ENCODE measurements at regions not wholly inside any gene's neighbourhood (a gene's known extent, or its start where the extent isn't known, plus 50 kb on each side); places are given as distances from the start of the nearest gene placed in this dataset.

DNA sequence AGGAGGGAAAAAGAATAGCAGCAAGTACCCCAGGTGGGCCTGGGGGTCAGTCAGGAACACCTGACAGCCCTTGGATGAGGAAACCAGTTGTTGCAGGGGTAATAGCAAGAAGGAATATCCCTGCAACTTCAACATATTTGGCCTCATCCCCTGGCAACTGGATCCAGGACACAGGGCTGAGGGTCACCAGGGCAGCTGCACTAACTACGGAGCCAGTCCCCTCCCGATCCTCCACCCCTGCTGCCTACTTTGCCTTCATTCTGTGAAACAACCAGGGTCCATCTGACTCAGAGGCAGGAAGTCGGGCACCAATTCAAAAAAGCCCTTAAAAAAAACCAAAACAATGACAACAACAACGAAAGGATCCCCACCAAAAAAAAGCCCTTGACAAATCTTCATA lies 52.9 kb downstream of the FRMPD3 start:
- no peak for DNase-seq (ENCODE audit: low read depth)

DNA sequence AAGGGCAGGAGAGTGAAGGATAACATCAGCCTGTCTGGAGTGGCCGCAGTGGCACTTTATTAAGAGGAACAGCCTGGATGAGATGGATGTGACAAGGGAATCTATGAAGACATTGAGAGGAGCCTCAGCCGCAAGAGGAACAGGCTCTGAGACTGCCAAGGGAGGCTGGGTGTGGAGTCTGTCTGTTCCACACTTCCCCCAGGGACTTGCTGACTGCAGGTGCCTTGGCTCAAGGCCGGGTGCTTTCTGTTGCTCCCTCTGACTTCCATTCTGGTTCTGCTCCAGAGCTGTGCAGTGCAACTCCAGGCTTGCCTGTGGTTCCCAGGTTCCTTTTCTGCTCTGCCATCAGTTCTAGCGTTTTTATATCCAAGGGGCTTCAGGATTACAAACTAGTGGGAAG lies 54.6 kb downstream of the FRMPD3 start:
- no peak for DNase-seq (ENCODE audit: low read depth)

DNA sequence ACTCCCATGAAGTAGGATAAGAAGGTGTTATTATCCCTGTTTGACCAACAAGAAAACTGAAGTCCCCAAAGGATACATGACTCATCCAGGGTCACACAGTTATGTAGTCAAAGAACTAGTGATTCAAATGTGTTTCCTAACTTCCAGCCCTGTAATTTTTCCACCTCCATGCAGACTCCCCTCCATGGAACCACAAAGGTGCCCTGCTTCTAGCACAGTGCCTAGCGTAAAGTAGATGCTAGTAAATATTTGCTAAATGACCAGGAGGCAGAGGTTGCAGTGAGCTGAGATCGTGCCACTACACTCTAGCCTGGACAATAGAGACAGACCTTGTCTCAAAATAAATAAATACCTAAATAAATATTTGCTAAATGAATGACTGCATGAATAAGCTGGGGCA lies 55.8 kb downstream of the FRMPD3 start:
- no peak for DNase-seq (ENCODE audit: low read depth)

DNA sequence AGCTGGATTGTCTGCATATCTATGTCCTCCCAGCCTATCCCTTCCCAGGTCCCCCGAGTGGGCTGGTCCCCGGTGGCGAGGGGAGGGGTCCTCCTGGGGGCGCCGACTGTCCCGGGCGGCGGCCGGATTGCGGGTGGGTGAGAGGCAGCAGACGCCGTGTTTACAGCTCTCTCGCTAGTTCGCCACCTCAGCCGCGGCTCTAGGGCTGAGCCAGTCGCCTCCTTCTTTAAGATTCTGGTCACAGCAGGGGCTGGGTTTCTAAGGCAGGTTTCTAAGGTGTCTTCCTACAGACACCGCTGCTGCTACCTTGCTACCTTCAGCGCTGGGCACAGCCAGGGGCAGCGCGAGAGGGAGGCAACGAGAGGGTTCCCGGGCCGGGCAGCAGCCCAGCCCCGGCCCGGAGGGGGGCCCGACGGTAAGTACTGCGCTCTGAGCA lies 57.2 kb downstream of the FRMPD3 start:
- no peak for DNase-seq (ENCODE audit: low read depth)

DNA sequence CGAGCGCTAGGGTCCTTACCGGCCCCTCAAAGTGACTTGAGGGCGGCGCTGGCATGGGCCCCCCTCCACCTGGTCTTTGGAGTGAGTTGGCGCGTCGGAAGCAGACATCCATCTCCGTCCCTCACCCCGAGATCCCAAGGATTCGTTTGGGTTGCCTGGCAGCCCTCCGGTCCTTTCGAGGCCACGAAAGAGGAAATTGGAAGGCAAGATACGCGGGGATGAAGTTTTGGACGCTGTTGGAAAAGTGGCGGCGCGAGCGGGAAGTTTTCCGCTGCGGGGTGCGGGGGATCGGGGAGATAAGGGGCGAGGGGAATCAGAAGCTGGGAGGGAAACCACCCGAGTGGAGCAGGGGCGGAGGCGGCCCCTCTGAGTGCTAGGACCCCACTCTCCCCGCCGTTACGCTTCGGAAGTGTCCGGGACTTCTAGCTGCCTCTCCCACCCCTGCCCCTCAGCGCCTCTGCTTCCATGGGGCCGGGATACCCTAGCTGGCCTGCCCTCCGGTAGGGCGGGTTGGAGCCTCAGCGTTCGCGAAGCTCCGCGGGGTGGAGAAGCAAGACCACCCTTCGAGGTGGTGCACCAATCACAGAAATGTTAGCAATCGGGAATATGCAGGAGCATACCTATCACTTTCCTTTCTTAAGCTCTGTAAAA lies 57.8 kb downstream of the FRMPD3 start:
- no peak for DNase-seq (ENCODE audit: low read depth)

DNA sequence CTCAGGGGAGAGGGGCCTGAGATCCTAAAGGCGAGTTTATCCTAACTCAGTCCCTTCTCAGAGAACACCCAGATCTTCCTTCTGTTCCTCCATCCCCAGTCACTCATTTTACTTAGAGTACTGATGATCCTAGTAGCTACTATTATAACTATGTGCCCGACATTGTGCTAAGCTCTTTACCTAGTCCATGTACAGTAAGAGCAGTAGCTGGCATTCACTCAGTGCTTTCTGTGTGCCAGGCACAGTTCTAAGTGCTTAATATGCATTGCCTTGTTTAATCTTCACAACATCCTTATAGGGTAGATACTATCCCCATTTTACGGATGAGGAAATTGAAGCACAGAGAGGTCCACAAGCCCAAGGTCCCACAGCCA lies 58.3 kb downstream of the FRMPD3 start:
- no peak for DNase-seq (ENCODE audit: low read depth)

DNA sequence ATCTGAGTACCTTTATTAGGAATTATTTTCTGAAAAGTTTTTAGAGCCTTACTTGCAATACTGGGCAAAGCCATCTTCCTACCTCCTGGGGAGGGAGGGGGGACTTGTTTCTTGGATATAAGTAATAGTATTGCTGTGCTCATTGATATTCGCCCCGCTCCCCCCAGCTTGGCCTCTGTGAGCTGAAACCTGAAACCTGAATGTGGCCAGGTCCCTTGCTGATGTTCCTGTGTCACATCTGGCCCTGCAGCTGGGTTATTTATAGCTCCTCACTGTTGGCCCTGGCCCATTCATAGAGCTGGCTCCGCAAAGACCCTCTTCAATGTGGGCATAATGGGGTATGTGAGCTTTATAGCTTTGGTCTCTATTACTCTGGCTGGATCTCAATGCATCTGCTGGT lies 59.5 kb downstream of the FRMPD3 start:
- no peak for DNase-seq (ENCODE audit: low read depth)

DNA sequence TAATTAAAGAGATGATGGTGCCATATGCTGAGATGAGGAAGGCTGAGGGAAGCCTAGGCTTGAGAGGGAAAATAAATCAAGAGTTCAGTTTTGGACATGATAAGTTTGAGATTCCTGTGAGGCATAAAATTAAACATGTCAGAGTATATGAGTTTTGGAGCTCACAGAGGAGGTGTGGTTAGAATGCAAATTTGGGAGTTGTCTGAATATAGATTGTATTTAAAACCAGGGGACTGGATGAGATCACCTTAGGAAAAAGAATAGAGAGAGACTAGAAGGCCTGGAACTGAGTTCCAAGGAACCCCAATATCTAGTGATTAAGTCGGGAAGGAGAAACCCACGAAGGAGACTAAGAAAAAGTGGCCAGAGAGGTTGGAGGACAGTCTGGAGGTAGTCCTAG lies 65.5 kb downstream of the FRMPD3 start:
- no peak for DNase-seq (ENCODE audit: low read depth)

DNA sequence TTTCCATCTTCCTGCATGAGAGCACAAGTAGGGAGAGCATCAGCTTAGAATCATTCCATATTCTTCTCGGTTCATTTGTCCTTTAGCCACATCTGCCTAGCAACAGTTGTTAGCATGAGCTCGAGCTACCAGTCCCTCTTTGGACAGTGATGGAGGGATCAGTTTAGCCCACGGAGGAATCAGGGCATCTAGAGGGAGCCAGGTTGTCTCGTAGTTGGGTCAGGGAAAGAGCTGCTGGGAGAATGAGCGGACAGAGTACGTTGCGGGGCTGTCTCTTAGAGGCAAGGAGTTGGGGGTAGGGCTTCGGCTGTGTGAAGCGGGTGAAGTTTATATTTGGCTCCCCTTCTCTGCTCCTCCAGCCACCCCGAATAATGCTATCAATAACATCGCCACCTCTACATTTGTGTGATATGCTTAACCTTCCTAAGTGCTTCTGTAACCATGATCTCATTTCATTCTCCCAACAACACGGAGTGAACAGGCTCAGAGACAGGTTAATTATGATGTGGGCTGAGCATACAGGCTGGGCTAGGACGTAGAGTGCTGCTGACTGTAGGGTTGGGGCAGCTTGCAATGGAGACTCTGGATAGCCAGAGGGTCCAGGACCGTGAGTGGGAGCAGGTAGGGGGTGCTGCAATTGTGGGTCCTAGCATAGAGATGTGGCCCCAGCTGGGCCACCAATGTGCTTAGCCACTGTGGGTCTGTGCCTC lies 72.6 kb downstream of the FRMPD3 start:
- no peak for DNase-seq (ENCODE audit: low read depth)

DNA sequence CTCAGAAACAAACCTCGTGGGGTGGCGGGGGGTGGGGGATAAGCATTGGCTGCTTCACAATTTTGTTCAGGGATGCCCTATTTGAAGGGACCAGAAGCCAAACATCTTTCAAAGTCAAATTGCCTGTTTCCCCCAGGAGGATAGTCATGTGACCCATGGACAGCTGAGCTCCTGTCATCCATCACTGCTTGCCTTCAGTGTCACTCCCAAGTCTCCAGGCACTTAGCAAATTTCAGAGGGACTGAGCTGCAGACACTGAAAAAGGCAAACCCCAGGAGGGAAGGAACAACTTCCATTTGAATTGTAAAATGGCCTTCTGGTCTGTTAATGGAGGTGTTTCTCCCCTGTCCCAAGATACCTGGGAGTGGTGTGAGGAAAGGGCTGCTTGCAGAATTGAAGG lies 73.4 kb downstream of the FRMPD3 start:
- no peak for DNase-seq (ENCODE audit: low read depth)

DNA sequence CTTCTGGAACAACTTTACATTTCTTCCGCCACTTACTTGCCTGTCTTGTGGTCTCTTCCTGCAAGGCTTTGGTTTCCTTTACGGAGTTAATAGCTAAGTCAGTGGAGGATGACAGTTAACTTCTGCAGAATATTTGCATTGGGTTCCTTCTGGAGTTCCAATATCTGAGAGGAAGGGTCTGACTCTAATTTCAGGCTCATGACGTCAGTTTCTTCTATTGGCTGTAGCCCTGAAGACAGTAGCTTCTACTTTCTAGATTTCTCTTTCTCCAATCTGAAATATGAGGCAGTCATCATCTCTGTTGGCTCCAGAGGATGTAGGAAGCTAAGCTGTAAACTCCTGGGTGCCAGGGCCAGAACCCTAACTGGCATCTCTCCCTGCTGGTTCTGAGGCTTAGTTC lies 76.7 kb downstream of the FRMPD3 start:
- DNase-seq (ENCODE audit: low read depth), result no peak

DNA sequence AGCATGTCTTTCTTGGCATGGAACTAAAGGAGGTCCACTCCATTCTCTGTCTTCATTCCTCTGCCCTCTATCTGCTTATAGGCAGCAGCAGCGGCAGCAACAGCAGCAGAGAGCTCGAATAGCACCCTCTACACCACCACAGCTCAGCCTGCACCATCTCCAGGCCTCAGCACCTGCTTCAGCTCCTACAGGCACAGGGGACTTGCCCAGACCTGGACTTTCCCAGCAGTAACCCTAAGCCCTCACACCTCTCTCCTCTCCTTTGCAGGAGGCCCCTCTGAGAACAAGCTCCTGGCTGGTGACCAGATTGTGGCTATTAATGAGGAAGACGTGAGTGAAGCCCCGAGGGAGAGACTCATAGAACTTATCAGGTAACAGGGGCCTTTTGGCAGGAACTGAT lies 80.7 kb downstream of the FRMPD3 start:
- no peak for DNase-seq (ENCODE audit: low read depth)

DNA sequence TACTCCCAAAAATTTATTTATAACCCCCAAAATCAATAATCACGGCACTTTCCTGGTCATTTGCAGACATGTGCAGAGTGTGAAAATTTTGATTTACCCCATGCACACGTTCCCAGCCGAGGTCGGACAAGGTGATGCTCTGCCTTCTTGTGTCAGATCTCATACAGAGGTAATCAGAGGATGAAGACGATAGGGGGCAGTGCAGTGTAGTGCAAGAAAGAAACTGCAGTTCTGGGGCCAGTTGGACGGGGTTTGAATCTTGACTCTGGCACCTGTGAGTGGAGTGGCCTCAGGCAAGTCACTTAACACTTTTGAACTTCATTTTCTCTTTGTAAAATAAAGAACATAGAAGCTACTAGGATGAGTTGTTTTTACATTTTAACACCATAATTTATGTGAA lies 88.4 kb downstream of the FRMPD3 start:
- DNase-seq (ENCODE audit: low read depth), result no peak

DNA sequence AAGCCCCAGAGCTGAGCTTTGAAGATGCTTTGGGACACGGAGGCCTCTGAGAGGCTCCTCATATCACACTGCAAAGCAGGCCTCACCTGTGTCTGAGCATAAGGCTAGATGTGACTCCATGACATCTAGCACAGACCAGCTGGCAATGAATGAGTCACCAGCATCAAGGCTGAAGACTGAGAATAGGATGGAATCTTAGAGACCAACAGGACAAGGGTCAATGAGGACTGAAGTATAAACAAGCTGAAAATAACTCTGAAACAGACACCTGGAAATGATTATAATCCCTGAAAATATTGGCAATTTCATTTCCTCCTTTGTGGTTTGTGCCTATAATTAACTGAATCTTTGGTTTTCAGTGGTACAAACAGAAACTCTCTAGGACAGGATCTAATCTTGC lies 87.1 kb upstream of the PRPS1 start:
- DNase-seq (ENCODE audit: low read depth), result no peak

DNA sequence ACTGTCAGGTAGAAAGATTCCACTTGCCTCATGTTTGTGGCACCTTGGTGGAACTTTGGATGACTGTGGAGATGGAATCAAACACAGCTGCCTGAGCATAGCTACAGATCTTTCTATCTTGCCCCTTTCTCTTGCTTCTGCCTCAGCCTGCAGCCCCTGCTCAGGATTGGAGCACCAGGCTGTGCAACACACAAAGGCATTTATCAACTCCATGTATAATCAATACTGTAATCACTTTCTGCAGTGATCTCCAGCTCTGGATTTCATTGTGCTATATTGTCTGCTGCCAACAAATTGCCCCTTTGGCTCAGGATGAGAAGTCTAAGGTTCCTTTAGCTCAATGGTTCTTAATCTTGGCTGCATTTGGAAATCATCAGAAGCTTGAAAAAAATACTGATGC lies 86.3 kb upstream of the PRPS1 start:
- no peak for DNase-seq (ENCODE audit: low read depth)

DNA sequence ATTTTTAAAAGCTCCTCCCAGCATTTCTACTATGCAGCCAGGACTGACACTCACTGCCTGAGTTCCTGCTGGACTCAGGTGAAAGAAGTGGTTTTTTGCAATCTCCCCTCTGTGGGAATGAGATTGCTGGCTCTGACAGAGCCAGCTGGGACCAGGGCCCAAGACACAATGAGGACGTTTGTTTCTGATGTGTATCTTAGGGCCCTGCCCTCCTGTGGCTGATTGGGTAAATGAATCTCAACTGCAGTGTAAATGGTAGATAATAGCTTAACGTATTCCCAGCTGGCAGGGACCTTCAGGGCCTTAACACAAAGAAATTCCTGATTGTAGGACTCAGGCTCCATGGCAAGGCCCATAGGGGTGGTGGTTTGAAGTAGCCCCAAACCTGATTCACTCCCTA lies 85.8 kb upstream of the PRPS1 start:
- DNase-seq (ENCODE audit: low read depth), result no peak

DNA sequence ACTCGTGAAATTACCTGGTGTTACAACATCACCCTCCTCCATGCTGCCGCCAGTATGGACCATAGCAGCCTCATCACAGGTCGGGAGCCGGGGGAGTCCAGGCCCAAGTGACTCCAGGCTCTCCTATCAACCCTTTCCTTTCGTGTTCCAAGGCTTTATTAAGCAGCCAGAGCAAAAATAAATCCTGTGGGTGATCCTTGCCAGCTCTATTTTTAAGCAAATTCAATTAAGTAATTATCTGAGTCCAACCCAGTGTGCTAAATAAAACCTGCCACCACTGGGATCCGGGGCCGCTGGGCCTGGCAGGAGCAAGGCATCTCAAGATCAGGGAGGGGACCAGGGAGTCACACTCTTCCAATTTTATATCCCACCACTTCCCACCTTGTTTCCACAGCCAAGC lies 80.7 kb upstream of the PRPS1 start:
- DNase-seq (ENCODE audit: low read depth), result no peak

DNA sequence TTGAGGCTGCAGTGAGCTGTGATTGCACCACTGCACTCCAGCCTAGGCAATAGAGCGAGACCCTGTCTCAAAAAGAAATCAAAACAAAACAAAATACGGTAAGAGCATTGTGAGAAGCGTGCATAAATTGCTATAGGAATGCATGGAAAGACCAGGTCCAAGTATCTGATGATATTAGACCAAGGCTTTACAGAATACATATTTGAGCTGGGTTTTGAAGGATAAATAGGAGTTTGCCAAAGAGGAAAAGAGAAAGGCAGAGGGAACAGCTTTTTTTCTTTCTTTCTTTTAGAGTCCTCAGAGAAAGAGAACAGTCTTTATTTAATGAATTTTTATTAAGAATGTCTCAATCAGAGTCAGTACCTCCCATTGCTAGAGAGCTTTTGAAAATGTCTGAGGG lies 79.5 kb upstream of the PRPS1 start:
- no peak for DNase-seq (ENCODE audit: low read depth)

DNA sequence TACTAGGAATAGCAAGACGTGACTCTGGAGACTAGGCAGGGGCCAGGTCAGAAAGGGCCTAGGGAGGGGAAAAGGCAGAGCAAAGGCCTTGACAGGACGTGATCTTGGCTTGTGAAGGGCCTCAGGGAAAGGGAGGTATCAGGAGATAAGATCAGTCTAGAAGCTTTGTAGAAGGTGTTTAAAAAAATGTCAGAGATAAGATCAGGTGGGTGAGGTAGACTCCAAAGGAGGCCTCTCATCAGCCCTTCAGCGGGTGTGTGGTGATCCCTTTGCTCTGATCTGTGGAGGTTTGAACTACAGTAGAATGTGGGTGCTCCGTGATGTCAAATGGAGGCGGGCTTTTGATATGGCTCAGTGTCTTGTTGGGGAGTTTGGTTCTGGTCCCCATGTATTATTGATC lies 78.8 kb upstream of the PRPS1 start:
- no peak for DNase-seq (ENCODE audit: low read depth)

DNA sequence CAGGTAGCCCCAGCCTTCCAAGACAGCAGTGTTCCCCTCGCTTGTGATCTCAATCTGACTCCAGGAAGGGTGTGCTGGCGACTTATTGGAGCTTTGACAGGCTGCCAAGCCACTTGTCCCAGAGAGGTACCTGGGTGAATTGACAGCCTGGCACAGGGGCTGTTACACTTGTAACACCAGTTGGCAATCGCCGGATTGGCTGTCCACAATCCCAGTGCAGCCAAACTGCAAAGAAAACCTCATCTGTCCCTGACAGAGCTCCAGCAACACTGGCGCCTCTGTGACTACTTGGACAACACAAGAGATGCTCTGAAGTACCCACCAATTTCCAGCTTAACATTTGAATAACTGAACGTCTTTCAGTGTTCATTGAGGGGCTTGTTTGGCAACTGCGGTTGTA lies 76.8 kb upstream of the PRPS1 start:
- DNase-seq (ENCODE audit: low read depth), result no peak

DNA sequence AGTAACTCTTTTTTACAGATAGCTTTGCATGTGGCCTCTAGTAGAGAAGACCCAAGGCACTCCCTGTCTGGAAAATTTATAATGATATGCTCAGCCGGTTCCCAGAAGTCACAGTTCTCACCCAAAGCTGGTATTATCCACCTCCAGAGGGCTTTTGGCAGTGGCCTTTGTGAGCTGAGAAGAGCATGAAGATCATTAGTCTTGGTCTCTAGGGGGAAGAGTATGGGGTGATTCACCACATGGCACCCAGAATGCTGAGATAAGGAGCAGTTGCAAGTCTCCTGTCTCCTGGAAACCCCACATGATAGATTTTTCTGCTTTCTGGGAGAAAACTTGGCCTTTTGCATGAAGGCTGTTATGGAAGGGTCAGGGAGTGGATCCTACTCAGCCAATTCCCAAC lies 75.4 kb upstream of the PRPS1 start:
- no peak for DNase-seq (ENCODE audit: low read depth)

DNA sequence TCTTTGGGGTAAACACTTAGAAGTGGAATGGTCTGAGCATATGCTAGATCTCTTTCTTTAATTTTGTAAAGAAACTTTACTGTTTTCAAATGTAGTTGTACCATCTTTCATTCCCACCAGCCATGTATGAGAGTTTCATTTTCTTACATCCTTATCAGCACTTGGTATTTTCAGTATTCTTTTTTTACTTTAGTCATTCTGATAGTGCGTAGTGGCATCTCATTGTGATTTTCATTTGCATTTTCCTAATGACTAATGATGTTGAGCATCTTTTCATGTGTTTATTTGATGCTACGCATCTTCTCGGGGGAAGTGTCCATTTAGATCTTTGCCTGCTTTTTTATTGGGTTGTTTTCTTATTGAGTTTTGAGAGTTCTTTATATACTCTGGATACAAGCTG lies 71.3 kb upstream of the PRPS1 start:
- no peak for DNase-seq (ENCODE audit: low read depth)

DNA sequence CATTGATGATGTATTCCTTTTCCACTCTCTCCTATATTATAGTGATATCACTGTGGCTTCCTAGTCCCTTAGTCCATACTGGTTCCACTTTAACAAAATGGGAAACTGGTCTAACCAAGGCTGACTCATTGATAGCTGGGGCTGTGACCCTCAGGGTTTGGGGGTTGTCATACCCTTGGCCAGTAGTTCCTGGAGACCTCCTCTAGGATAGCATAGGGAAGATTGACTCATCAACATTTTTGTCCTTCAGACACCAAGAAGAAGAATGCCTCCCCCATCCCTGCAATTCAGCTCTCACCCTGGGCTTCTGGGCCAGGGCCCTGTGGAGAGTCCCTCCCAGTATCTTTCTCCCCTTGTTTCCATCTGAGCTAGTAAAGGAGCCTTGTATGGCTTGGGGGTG lies 68.8 kb upstream of the PRPS1 start:
- no peak for DNase-seq (ENCODE audit: low read depth)

DNA sequence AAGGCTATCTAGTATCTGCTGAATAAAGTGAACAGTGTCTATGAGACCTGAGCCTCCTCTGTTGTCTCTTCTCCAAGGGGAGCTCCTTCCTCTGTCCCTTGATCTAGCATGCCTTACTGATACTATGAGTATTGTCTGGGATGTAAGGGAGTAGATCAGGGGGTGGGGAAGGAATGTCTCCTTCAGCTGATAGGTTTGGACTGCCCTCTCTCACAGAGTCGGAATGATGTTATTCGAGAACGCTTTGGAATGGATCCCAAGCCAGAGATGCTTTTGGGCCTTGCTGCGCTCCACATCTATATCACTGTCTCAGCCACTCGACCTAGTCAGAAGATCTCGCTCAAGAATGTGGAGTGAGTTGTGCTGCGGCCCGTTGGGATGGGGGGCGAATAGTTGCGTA lies 68.3 kb upstream of the PRPS1 start:
- DNase-seq (ENCODE audit: low read depth), result no peak

All from activated T-cell treated with anti-CD3 and anti-CD28 coated beads for 48 hours (primary cell).